Epithelial cell of esophagus (primary cell): ENCODE measurements at regions not wholly inside any gene's neighbourhood (a gene's known extent, or its start where the extent isn't known, plus 50 kb on each side); places are given as distances from the start of the nearest gene placed in this dataset.
A peak's percentile ranks its signal among the peaks of the same experiment; 100 is the strongest.

Experiments used
- DNase-seq: peaks from one replicate; pipeline ENCODE4 v3.0.0; 2010; ENCODE audit warnings: low read depth
- H3K4me3 ChIP-seq: 2 replicates; pipeline ENCODE4 v1.5.1; 2011; ENCODE audit warnings: mild to moderate bottlenecking, low read length, control low read depth
- CTCF ChIP-seq: IDR thresholded peaks from 2 replicates; pipeline ENCODE4 v1.5.1; 2011; ENCODE audit warnings: low read depth, mild to moderate bottlenecking, low read length, control low read depth, inconsistent platforms; ENCODE audit not compliant: insufficient read depth; ENCODE audit errors: missing control alignments

DNA sequence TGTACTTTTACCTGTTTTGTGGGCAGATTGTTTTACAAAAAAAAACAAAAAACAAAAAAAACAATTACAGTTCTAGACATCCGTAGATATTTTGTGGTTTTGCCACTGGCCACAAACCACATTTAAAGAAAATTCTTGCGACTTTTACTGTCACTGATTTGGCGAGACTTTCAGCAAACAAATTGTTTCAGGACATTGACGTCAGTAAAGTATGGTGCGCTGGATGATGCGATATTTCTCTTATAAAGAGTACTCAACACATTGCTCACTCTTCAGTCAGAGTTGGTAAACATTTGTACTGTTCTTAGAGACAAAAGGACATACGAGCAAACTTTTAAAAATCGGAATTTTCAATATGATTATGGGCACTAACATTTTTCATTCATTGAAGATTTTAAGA is 229.8 kb downstream of the HAO1 start:
- DNase-seq, result peak; percentile 18
- TF ChIP-seq CTCF, result no peak
- H3K4me3 ChIP-seq, result no peak overlapping the region

- H3K4me3 ChIP-seq, result no peak overlapping the region
- no peak for TF ChIP-seq CTCF
- no peak for DNase-seq
These were observed 227.6 kb downstream of the HAO1 start for GRCh38 chr20:7712661-7713060.

DNA sequence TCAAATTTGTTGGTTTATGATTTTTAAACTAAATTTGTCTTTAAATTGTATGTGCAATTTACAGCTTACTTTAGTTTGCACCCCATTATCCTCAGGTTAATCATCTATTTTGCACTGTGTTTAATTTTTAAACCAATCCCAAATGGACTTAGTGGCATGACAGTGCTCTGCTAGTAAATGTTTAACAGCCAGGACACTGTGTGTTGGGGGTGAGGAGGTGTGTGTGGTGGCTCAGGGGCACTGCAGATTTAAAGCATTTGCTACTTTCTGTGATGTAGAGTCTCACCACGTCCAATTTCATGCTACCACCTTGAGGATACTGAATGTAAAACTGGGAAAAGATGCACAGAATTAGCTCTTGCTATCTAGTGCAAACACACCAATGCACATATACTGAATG is 225.7 kb downstream of the HAO1 start:
- no peak for TF ChIP-seq CTCF
- DNase-seq, result no peak

DNA sequence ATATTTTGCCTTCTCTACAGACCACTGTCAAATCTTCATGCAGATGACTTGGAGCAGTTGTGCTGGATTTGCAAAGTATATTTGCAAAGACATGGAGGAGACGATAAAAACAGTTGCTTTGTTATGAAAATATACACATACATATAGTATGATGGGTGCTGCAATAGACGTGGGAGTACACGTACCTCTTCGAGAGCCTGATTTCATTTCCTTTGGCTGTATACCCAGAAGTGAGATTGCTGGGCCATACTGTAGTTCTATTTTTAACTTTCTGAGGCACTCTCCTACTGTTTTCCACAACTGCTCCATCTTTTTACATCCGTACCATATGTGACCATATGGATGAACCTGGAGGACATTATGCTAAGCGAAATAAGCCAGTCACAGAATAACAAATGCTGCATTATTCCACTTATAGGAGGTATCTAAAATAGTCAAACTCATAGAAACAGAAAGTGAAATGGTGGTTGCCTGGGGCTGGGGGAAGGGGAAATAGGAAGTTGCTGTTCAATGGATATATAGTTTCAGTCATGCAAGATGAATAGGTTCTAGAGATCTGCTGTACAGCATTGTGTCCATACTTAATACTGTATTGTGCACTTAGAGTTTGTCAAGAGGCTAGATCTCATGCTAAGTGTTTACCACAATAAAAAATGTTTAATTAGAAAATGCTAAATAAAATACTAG is 223.8 kb downstream of the HAO1 start:
- DNase-seq, result no peak
- no peak overlapping the region for H3K4me3 ChIP-seq
- no peak for TF ChIP-seq CTCF

More for the DNA sequence above, 225.7 kb downstream of the HAO1 start:
- H3K4me3 ChIP-seq, result no peak overlapping the region

DNA sequence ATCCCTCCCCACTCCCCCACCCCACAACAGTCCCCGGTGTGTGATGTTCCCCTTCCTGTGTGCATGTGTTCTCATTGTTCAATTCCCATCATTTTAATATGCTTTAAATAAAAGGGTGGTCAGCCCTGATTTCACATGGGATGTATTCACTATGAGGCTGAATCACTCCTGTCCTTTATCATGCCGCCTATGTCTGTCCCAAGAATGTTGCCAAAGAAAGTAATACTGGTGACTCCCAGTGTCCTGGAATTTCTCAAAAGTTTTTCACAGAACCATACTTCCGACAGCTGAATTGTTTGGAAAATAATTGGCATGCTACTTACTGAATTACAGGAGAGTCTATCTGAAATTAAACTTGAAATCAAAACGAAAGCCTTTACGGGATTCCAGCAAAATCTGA is 217.7 kb downstream of the HAO1 start:
- no peak for DNase-seq
- H3K4me3 ChIP-seq, result no peak overlapping the region
- no peak for TF ChIP-seq CTCF

DNA sequence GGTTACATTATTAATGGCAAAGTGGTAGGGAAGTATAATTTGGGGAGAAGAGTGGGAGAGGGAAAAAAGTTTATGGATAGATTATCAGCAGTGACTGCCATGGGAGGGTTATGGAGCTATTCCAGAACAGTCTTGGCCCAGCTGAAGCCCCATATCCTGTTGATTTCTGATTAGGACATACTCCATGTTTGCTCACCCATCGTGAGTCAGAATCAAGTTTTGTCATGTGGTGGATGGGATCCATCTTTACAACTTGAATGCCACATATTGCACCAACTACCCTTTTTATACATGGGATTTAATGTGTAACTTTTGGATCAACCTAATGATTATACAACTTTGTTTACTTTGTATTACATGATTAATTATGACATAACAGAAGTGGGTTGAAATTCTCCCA is 217.0 kb downstream of the HAO1 start:
- no peak for TF ChIP-seq CTCF
- no peak overlapping the region for H3K4me3 ChIP-seq
- DNase-seq, result peak; percentile 86

DNA sequence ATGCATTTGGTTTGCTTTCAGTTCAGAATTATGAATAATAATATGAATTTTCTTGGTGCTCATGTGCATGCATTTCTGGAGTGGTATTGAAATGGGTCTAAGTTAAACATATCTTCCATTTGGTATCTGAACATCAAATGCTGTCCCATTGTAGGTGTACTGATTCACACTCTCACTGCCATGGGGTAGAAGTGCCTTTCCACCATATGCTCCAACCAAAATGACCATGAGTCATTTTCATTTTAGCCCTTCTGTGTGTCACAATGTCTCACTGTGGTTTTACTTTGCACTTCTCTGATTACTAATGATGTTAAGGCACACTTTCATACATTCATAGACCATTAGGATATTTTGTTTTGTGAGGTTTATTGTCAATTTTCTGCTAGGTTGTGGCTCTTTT is 211.9 kb downstream of the HAO1 start:
- peak; percentile 80 for DNase-seq
- no peak overlapping the region for H3K4me3 ChIP-seq
- no peak for TF ChIP-seq CTCF
